Ureter (tissue), 1 donor: ENCODE measurements at regions not wholly inside any gene's neighbourhood (a gene's known extent, or its start where the extent isn't known, plus 50 kb on each side); places are given as distances from the start of the nearest gene placed in this dataset.
"Not testable (repeated sequence)": the region's sequence is repeated elsewhere in the genome, so short reads cannot be mapped to it uniquely, and the experiment has no call there.

Experiments used
- DNase-seq: peaks from one replicate; pipeline ENCODE4 v3.0.0-alpha.2; 2020; ENCODE audit warnings: low spot score
- donor health status: DM: yes; HTN: yes; CAD: no.

DNA sequence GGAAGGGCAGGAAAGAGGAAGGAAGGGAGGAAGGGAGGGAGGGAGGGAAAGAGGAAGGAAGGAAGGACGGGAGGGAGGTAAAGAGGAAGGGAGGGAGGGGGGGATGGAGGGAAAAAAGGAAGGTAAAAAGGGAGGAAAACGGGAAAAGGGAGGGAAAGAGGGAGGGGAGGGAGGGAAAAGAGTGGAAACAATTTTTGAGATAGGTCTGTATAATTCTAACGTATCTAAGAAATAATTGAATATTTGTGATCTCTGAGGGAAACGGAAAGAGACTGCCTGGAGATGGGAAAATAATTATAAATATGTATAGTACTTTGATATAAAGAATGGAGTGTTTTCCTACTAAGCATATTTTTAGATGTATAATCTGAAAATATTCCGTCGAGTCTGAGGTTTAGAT is 158.2 kb upstream of the FOXK1 start:
- no peak for DNase-seq

- no peak for DNase-seq
Observed at GRCh38 chr7:4525884-4526283, 156.2 kb upstream of the FOXK1 start.

GRCh38 chr7:4527988-4528636 is 154.0 kb upstream of the FOXK1 start:
- no peak for DNase-seq

DNA sequence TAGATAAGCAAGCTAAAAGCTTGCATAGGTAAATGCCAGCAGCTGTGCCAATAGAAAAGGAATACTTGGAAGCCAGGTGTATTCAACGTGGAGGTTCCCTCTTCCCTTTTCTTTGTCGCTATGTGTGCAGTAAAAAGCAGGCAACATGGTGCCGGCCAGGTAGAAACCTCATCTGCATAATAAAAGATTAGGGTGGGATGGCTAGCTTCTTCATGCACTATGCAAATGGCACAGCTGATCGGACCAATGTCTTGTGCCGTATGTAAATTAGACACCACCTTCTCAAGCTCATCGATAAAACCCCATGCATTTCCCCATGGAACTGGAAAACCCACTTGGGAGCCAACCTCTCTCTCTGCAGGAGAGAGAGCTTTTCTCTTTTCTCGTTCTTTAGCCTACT is 150.9 kb upstream of the FOXK1 start:
- DNase-seq = no peak

DNA sequence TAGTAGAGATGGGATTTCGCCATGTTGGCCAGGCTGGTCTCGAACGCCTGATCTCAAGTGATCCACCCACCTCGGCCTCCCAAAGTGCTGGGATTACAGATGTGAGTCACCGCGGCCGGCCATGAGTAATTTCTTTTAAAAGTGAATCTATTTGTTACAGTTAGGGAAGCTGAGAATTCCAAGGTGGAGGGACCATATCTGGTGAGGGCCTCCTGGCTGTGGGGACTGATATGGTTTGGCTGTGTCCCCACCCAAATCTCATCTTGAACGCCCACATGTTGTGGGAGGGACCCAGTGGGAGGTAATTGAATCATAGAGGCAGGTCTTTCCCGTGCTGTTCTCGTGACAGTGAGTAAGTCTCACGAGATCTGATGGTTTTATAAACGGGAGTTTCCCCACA is 148.8 kb upstream of the FOXK1 start:
- not testable (repeated sequence) for DNase-seq

- no peak for DNase-seq
Observed at GRCh38 chr7:4549681-4550080, 132.4 kb upstream of the FOXK1 start.

DNA sequence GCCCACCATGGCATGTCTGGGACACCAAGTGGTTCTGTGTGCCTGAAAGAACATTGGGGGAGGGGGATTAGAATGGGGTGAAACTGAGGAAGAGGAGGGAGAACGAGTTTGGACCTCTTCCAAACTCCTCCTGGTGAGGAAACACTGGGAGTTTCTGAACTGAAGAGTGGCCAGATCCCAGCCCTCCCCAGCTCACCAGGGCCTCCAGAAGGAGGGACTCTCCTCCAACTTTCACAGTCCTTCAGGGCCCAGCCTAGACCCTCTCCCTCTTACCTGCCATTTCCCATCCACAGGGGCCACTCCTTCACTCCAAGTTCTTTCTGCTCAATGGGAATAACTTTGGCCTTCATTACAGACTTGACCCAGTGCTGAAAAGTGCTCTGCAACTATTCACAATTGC is 132.0 kb upstream of the FOXK1 start:
- DNase-seq = no peak

- DNase-seq = no peak
Observed at GRCh38 chr7:4552985-4553384, 129.1 kb upstream of the FOXK1 start.

DNA sequence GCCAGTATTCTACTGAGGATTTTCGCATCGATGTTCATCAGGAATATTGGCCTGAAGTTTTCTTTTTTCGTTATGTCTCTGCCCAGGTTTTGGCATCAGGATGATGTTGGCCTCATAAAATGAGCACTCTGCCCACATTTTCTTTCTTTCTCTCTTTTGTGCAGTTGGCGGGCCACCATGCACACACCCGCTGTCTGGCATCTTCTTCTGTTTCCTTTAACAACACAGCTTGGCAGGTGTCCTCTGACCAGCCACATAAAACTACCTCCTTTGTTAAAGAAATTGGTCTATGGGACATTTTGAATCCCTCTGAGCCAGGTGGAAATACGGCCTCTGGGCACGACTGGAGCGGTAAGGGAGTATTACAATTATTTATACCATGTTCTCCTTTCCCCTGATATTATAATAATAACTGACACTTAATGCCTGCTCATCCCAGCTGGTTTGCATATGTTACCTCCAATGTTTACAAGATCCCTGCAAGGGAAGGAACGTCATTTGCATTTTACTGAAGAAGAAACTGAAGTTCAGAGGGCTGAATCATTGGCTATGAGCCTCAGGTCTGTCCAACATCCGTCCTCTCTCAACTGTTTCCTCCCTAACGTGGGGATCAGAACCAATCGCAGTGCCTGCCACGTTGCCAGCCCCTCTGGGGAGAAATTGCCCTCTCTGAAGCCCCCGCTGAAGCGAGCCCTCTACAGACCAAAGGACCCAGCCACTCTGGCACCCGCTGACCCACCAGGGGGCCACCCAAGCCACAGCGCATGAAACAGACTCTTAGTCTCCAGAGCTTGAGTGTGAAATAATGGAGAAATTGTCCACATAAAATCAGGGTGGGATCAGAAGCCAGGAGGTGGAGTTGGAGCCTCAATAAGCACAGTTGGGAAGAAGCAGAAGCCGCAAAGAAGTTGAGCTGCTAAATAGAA is 125.0 kb upstream of the FOXK1 start:
- no peak for DNase-seq

GRCh38 chr7:4561795-4562194 is 120.3 kb upstream of the FOXK1 start:
- DNase-seq = no peak

- no peak for DNase-seq
Observed at GRCh38 chr7:4566714-4567113, 115.4 kb upstream of the FOXK1 start.

- no peak for DNase-seq
Observed at GRCh38 chr7:4574851-4575250, 107.2 kb upstream of the FOXK1 start.

DNA sequence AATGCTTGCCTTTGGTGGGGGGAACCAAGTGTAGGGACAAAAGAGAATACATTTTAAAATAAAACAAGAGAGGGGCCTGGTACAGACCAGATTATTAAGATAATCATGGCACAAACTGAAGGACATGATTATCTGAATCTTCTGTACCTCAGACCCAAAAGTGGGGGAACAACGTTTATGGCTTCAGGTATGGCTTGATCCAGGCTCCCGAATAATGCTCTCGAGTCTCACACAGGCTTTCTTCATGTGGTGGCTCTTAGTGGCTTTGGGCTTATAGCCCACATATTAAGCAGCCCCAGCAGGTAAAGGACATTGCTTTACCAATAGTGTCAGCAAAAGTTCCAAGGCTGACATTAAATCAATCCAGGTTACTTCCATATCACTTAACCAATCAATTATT is 106.8 kb upstream of the FOXK1 start:
- DNase-seq = no peak

DNA sequence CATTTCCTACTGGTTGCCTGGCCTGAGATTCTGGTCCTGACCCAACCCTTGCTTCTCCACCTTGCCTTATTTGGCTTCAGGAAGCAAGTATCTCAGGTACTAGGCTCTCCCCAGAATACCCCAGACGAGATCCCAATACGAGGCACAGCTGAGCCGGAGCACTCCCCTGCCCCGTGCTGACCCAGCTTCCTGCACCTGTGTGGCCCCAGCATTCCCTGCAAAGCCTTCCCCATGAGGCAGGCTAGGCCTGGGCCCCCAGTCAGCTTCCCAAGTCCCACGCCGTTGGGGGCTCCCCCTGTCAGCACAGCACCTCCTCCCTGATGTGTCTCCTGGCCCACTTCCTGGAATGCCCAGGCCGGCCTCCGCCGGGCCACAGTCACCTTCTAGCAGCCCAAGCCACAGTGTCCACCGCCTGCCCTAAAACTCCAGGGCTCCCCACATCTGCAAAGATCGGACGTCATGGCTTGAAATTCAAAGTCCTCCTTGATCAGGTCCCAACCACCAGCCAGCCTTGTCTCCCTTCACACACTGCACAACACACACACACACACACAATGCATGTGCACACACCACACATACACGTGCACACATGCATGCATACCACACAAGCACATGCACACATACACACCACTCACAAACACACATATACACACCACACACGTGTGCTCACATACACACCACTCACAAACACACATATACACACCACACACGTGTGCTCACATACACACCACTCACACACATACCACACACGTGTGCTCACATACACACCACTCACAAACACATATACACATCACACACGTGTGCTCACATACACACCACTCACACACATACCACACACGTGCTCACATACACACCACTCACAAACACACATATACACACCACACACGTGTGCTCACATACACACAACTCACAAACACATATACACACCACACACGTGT is 78.9 kb upstream of the FOXK1 start:
- no peak for DNase-seq

GRCh38 chr7:4603843-4604231 is 78.3 kb upstream of the FOXK1 start:
- no peak for DNase-seq

DNA sequence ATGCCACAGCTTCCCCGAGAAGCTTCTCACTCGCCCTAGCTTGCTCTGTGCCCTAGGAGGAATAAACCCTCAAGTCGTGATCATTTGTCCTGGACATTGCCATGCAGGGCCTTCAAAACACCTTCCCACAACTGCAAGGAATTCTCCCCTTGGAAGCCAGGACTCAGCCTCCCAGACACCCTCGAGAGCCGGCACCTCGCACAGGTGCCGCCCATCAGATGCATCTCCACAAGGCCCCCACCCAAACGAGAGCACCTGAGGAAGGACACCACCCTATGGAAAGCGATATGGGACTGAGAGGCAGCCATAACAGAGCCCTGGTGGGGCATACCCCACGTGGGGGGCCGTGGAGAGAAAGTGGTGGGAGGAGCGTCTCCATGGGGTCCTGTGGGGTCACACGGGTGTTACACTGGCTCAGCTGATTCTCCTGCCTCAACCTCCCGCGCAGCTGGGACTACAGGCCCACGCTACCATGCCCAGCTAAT is 77.6 kb upstream of the FOXK1 start:
- no peak for DNase-seq

DNA sequence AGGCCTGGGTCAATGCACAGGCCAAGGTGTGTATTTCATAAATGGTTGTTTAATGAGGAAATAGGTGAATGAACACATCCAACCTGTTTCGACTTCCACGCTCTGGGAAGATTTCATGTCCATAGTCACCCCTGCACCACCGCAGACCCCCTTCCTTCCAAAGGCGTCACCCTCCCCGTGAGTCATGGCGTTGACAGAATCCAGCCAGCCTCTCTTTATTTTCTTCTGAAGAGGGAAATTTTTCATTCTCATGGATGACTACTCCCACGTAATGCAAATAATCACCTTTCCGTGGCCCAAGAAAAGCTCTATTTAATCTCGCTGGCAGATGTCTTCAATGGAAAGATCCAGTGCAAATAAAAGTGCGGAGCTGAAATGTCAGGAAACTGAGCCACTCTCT is 75.3 kb upstream of the FOXK1 start:
- no peak for DNase-seq

DNA sequence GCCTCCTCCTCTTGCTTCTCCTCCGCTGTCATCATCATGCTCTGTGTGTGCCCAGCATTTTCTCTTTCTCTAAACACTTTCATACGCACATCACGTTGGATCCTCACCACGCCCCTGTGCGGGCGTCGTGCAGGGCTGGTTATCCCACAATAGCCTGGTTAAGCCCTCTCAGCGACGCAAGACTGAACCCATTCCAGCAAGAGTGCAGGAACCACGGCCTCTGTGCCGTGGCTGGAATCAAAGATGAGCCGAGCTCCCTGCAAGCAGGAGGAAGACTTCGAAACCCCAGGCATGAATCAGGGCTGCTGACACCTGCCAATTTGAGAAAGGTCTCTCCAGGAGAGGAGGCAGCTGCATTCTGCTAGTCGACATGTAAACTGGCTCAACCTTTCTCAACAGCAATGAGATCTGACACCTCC is 74.8 kb upstream of the FOXK1 start:
- no peak for DNase-seq

- DNase-seq = not testable (repeated sequence)
Observed at GRCh38 chr7:4609576-4609975, 72.5 kb upstream of the FOXK1 start.

GRCh38 chr7:4610768-4611467 is 71.2 kb upstream of the FOXK1 start:
- DNase-seq = peak; percentile 64

DNA sequence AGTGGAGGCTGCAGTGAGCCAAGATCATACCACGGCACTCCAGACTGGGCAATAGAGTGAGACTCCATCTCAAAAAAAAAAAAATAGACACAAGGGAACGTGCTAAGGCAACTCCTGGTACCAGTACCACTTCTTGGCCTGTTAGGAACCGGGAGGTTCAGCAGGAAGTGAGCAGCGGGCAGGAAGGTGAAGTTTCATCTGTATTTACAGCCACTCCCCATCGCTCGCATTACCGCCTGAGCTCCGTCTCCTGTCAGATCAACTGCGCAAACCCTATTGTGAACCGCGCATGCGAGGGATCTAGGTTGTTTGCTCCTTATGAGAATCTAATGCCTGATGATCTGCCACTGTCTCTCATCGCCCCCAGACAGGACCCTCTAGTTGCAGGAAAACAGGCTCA is 69.9 kb upstream of the FOXK1 start:
- no peak for DNase-seq
